HG02884 (cell line): ENCODE measurements at regions not wholly inside any gene's neighbourhood (a gene's known extent, or its start where the extent isn't known, plus 50 kb on each side); places are given as distances from the start of the nearest gene placed in this dataset.

ENCODE experiments used
- ATAC-seq: cut with Tn5 transposase; IDR thresholded peaks from one replicate; pipeline ENCODE4 v1.9.1; 2021; ENCODE audit warnings: mild to moderate bottlenecking, moderate library complexity; ENCODE audit not compliant: unreplicated experiment

- ATAC-seq, result no peak
Observed at GRCh38 chr22:48175721-48176120, 1413.3 kb downstream of the TBC1D22A start.

- ATAC-seq, result no peak
Observed at GRCh38 chr22:48173773-48174160, 1411.3 kb downstream of the TBC1D22A start.

- no peak for ATAC-seq
Observed at GRCh38 chr22:48173061-48173772, 1410.8 kb downstream of the TBC1D22A start.

GRCh38 chr22:48171271-48171691, 1408.8 kb downstream of the TBC1D22A start:
- ATAC-seq, result no peak

GRCh38 chr22:48169227-48169626, 1406.8 kb downstream of the TBC1D22A start:
- ATAC-seq, result no peak

- ATAC-seq, result no peak
Observed at GRCh38 chr22:48167238-48167637, 1404.8 kb downstream of the TBC1D22A start.

GRCh38 chr22:48161298-48161697, 1398.8 kb downstream of the TBC1D22A start:
- no peak for ATAC-seq

- no peak for ATAC-seq
Observed at GRCh38 chr22:48157676-48158075, 1395.2 kb downstream of the TBC1D22A start.

GRCh38 chr22:48156603-48157355, 1394.3 kb downstream of the TBC1D22A start:
- no peak for ATAC-seq

GRCh38 chr22:48155446-48155845, 1393.0 kb downstream of the TBC1D22A start:
- ATAC-seq, result no peak

- no peak for ATAC-seq
Observed at GRCh38 chr22:48154943-48155240, 1392.4 kb downstream of the TBC1D22A start.

GRCh38 chr22:48154169-48154942, 1391.9 kb downstream of the TBC1D22A start:
- no peak for ATAC-seq

GRCh38 chr22:48153726-48154125, 1391.3 kb downstream of the TBC1D22A start:
- no peak for ATAC-seq

GRCh38 chr22:48152916-48153315, 1390.5 kb downstream of the TBC1D22A start:
- no peak for ATAC-seq

GRCh38 chr22:48152164-48152775, 1389.8 kb downstream of the TBC1D22A start:
- no peak for ATAC-seq

GRCh38 chr22:48151641-48152040, 1389.2 kb downstream of the TBC1D22A start:
- no peak for ATAC-seq

GRCh38 chr22:48147831-48148230, 1385.4 kb downstream of the TBC1D22A start:
- no peak for ATAC-seq

GRCh38 chr22:48147404-48147803, 1385.0 kb downstream of the TBC1D22A start:
- no peak for ATAC-seq

GRCh38 chr22:48146426-48146825, 1384.0 kb downstream of the TBC1D22A start:
- no peak for ATAC-seq

GRCh38 chr22:48145738-48146137, 1383.3 kb downstream of the TBC1D22A start:
- ATAC-seq, result no peak

- ATAC-seq, result no peak
Observed at GRCh38 chr22:48144318-48144717, 1381.9 kb downstream of the TBC1D22A start.
